ENCODE measurements at regions not wholly inside any gene's neighbourhood (a gene's known extent, or its start where the extent isn't known, plus 50 kb on each side); places are given as distances from the start of the nearest gene placed in this dataset.
"Not testable (repeated sequence)": the region's sequence is repeated elsewhere in the genome, so short reads cannot be mapped to it uniquely, and the experiment has no call there.

- no peak for DNase-seq (ENCODE audit: low spot score)
Observed at GRCh38 chrY:7656596-7656995, 745.0 kb upstream of the AMELY start.

- DNase-seq (ENCODE audit: low spot score) = no peak
Observed at GRCh38 chrY:7654985-7655384, 743.4 kb upstream of the AMELY start.

- not testable (repeated sequence) for DNase-seq (ENCODE audit: low spot score)
Observed at GRCh38 chrY:7649866-7650265, 738.3 kb upstream of the AMELY start.

Data from LoVo (cell line).